Inflammatory macrophage treated with lipopolysaccharide for 1 hour (primary cell): ENCODE measurements at regions not wholly inside any gene's neighbourhood (a gene's known extent, or its start where the extent isn't known, plus 50 kb on each side); places are given as distances from the start of the nearest gene placed in this dataset.

ENCODE experiments used
- DNase-seq, 2 donors: peaks; one replicate each; pipeline ENCODE4 v3.0.0-alpha.2; 2020 to 2022

DNA sequence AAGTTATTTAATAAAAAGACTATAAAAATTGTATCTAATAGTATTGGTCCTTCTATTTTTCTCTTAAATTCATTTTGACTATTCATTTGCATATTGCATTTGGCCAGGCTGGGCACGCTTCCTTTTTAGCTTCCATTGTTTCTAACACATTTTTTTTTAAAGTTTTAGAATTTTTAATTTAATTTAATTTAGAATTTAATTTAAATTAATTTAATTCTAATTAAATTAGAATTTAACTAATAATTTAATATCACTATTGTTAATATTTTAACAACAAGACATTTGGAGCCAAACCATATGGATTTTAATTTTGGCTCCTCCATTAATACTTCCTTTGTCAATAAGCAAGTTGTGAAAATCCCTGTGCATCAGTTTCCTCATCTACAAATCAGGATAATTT is 856.9 kb upstream of the SEL1L start:
- no peak for DNase-seq

DNA sequence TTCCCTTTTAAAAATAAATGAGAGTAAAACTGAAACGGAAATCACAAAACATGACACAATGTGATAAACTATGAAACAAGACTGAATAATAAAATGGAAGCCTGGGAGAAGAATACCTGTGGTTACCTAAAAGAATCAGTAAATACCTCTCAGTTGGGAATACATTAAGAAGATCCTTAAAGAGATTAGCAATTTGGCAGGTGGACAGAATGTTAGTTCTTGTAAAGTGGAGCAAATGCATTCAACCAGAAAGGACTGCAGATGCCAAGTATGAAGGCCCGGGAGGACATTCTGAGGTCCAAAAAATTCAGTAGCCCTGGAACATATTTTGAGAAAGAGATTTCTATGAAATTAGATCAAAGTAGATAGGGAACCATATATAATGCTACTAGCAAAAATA is 861.3 kb upstream of the SEL1L start:
- no peak for DNase-seq

DNA sequence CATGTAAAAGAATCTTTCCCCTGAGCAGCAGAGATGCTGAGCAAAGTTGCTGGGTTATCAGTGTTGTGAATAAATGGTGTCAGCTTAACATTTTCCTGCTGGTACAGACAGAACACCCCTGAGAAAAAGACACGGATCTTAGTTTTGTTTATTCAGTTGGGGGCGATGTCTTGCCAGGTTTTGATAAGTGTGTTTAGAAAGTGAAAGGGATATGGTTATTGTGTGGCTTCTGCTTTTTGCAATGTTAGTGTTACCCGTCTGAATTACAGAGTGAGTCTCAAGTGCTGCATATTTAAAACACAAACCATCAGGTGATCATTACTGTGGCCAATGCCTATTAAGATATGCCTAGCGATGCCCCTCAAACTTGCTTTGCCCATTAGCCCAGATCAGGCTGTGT is 864.6 kb upstream of the SEL1L start:
- no peak for DNase-seq

DNA sequence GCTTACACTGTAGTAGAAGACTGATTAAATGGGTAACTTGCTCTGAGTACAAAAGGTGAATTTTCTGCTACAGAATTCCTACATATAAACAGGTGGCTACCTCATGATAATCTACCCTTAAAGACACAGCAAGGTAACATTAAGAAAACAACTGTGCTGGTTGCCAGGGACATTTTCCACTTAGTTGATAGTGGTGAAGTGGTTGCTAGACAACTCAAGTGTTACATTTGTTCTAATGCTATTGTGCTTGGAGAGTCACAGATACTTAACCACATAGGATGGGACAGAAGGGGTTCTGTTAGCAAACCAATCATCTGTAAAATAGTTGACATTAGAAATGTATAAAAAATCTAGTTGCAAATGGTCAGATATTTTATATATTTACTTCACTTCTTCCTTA is 870.3 kb upstream of the SEL1L start:
- no peak for DNase-seq

DNA sequence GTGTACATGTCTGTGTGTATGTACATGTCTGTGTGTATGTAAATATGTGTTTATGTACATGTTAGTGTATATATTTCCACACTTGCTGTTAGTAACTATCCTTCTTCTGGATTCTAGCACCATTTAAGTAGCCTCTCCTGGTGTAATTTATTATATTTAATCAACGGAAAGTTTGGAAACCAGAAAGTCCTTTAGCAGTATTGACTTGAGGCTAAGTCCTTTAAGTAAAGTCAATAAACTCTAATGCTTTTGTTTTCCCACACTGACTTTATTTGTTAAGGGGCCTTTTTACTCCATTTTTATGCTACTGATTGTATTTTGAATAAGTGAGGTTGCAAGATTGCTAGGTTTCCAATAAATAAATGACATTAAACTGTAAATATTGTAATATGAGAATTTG is 876.4 kb upstream of the SEL1L start:
- DNase-seq: no peak

DNA sequence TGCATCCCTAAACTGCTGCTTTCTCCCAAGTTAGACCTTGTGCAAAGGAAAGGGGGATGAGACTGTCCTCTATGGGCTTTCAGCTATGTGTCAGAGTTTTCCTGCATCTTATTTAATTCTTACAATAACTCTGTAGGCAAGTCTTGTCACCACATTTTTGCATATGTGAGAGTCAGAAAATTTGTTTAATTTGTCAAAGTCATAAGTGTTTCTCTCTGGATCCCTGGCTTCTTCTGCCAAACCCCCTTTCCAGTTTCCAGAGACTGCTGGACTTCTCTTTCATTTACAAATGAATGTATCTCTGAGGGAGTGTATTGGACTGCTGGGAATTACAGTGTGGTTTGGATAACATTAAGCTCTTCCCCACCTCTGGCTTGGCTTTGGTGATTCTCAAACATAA is 877.6 kb upstream of the SEL1L start:
- no peak for DNase-seq

DNA sequence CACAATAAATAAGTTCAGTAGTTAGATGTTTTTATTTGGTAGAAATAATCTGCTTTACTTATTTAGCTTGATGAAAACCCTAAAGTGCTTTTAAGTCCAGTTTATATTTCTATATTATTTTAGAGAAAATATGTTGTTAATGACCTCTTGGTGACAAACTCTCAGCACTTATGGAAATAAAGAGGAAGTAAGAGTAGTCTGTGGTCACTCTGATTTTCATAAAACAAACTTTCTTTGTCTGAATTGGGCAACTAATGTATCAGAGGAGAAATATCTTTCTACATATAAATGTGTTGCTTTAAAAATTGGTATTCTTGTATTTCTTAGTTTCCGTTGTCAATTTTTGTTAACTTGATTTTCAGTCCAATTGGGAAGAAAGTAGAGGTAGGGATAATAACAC is 878.9 kb upstream of the SEL1L start:
- DNase-seq: no peak

DNA sequence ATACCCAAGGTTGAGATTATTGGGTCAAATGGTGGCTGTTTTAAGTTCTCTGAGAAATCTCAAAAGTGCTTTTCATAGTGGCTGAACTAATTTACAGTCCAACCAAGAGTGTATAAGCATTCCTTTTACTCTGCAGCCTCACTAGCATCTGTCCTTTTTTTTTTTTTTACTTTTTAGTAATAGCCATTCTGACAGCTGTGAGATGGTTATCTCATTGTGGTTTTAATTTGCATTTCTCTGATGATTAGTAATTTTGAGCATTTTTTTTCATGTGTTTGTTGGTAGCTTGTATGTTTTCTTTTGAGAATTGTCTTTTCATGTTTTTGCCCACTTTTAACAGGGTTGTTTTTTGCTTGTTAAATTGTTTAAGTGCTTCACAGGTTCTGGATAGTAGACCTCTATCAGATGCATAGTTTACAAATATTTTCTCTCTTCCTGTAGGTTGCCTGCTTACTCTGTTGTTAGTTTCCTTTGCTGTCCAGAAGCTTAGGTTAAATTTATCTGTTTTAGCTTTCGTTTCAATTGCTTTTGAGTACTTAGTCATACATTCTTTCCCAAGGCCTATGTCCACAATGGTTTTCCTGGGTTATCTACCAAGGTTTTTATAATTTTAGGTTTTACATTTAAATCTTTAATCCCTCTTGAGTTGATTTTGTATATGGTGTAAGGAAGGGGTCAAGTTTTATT is 881.3 kb upstream of the SEL1L start:
- DNase-seq: no peak

DNA sequence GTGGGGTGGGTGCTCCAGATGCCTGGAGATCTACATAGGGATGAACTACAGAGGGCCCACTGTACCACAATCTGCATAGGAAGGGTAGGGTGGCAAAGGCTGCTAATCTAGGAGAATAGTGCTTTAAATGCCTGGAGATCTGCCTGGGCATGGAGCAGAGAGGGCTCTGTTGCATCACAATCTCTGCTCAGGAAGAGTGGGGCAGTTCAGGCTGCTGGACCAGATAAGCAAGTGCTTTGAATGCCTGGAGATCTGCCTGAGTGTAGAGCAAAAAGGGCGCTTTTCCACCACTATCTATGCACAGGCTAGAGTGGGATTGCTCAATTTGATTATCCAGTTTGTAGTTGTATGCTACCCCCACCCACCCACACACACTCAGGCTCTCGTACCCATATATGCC is 886.3 kb upstream of the SEL1L start:
- no peak for DNase-seq

DNA sequence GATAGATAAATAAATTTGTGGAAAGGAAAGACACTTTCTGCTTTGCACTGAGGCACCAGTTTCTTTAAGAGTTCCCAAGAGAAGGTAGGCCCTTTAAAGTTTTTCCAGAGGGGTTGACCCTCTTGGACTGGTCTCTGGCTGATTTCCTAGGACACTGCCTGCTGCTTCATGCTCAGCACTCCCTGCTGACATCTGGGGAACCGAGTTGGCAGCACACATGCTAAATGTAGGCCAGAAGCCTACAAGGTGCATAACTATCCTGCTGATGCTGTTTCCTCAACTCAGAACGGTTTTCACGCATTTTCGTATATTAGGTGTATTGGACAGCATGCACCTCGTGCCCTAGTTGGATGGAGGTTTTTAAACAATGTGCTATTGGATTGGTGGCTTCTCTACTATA is 887.2 kb upstream of the SEL1L start:
- DNase-seq: no peak

DNA sequence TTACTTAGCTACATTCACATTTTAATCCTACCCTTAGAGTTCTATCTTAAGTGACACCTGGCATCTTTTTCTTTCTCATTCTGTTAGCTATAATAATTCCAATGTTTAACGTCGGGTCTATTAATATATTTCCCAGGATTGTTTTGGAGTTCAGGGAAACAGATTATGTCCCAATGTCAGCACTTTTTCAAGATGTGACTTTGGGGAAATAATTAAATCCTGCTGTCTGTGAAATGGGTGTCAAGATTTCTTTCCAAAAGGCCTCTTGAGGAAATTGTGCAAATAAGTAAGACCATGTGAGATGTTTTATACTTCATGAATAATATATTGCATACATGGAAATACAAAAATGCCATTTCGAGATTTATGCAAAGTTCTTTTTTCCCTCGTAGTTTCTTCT is 887.6 kb upstream of the SEL1L start:
- DNase-seq: no peak

DNA sequence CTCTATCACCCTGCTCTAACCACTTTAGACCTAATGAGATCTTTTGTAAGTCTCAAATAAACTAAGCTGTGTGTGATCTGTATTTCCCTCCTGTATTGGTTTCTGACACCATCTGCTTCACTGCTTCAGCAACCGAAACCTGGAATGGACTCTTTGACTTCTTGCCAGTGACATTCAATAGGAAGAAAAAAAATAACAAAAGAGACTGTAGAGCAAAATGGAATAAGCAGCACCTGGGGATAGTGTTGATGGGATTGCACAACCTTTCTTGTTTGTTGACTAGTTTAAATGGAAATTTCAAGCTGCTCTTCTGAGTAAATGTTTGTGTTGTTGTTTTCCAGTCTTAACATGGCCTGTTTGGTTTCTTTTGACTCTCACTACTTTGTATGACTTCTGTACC is 888.6 kb upstream of the SEL1L start:
- no peak for DNase-seq

DNA sequence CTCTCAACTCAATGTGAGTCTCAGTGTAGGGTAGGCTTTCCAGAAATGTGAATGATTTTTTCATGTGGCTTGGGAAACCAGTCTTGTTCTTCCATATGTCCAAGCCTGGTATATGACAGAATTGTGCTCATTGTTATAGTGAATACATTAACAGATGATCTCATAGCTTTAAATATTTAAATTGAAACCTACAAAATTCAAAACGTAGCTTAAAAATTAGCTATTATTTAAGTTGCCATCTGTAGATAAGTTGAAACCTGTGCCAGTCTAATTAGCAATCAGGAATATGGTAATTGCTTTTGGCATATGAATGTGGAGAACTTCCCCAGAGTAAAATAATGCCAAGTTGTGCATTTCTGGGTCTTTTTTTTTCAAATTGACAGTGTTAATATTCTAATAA is 891.6 kb upstream of the SEL1L start:
- no peak for DNase-seq

DNA sequence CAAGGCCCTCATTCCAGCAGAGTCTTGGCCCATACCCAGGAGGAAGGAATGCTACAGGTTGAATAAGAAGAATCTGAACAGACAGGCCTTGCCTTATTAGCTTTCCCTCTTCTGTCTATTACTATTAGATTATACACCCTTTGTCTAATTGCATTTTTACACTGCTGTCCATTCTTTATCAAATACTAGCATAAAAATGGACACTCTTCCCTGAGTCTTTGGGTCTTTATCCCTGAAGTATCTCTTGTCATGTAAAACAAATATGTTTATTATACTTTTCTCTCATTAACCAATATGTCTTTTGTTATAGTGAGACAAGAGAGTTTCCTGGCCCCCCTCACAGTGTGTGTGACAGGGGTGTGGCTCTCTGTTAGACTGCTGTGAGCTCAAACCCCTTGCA is 897.4 kb upstream of the SEL1L start:
- no peak for DNase-seq

DNA sequence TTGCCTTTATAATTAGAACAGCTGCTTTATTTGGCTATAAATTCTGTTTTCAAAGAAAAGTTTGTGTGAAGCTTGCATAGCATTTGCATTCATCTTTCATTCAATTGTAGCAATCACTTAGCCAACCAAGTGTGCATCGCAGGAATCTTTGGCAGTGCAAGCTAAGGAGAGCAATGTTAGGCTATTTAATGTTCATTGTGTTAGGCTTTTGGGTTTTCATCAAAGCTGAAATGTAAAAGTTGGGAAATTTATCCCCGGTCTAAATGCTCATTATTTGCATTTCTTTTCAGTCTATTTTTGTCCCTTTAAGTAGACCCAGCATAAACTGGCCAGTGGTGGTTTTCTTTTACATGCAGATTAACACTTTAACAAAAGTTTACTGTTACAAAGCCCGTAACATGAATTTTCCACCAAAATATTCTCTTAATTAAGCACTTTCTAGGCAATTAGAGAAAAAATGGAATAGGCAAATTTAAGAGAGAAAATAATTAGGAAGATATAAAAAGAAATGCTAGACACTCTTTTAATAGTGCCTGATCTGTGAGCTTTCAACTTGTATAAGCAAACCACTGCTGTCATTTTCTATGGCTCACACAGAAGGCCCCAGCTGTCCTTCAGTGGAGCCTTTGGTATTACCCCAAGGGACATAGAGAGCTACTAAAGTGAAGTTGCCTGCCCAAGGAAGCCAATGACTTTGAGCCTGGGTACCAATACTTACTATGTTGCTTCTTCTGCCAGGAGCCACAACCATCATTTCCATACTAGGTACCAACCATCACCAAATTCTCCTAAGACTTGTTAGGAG is 898.9 kb upstream of the SEL1L start:
- DNase-seq: no peak

DNA sequence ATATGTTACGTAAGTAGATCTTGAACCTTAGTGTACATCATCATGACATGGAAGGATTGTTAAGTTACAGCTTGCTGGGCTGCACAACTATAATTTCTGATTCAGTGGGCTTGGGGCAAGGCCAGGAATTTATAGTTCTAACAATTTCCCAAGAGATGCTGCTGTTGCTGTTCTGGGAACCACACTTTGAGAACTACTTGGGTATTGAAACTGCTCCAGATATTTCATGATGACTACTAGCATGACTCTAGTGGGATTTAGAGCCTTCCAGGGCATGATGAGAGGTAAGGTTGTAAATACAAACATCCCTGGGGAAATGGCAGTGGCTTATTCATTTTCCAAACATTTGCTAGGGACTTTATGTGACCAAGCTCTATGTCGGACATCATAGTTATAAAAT is 904.8 kb upstream of the SEL1L start:
- no peak for DNase-seq

DNA sequence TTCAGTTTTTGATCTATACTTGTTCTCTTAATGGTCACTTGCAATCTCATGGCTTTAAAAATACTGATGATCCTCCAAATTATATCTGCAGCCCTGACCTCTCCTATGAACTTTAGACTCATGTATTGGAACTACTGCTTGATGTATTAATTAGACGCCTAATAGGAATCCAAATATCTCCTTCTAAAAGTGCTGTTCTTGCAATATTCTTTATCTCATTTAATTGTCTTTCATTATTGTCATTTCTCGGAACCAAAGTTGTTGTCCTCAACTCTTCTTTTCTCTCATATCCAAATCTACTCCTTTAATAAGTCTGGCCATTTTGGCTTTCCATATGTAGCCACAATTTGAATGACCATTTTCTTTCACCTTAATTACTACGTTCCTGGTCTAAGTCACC is 907.6 kb upstream of the SEL1L start:
- no peak for DNase-seq

DNA sequence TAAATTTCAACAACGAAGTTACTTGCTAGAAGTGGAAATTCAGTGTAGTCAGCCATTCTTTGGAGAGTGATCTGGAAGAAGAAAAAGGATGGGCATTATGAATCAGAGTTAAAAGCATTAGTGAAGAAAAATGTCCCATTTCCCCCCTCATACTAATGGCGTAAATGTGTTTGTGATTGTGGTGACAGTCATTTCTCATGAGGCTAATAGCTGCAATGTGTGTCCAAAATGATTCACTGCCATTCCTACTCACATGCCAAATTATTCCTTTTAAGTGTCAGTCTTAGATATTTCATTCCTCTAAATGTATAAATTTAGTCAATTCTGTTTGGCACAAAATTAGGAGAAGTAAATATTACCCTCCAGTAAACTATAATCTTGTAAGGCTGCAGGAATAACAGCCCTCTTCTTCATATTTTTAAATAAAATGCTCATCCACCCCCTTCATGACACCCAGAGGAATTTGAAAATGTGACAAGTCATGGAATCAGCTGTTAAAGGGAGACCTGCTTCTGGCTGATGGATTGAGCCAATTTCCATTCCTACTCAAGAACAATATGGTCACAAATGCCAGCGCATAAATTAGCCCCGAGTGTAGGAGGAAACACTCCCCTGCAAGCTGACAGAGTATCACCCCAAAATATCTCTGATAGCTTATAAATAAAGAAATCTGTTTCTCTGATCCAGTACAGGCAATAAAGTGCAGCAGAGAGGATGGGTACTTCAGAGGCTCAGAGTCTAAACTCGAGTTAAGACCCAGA is 912.3 kb upstream of the SEL1L start:
- DNase-seq: no peak

DNA sequence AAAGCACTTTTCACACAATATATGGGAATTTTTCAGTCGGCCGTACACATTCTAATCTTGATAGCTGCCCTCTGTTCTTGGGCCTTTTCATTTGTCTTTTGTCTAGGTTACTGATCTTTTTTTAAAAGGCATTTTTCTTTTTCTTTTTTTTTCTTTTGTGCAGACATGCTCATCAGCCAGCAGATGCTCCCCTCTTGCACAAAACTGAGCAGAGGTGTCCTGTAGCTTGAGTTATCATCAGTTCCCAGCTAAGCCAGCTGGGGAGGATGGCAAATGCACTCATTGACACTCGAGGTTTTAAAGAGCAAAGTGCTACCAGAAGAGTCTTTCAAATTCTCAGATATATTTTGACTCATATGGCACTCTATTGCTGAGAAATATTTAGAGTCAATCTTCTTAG is 913.9 kb upstream of the SEL1L start:
- no peak for DNase-seq

DNA sequence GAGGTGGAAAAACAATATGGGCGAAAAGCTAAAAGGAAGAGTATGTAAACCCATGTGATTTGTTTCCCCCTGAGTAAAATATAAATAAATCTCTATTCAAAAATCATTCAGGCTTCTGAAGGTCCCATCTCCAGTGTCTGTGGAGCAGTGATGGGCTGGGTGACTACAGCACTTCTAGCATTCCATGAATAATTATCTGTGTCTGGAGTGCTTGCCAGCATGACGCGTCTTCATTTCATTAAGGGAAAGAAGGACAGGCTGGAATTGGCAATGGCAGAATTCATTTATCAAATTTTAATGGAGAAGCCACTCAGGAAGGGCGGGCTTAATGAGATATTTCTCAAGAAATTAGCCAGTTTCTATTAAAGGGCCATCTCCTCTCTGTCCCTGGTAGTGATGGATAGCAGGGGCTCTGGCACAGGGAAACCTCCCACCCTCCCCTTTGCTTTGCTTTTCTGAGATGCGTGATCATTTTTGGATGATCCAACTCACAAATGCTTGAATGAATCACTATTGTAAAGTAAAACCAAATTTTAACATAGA is 916.3 kb upstream of the SEL1L start:
- no peak for DNase-seq

DNA sequence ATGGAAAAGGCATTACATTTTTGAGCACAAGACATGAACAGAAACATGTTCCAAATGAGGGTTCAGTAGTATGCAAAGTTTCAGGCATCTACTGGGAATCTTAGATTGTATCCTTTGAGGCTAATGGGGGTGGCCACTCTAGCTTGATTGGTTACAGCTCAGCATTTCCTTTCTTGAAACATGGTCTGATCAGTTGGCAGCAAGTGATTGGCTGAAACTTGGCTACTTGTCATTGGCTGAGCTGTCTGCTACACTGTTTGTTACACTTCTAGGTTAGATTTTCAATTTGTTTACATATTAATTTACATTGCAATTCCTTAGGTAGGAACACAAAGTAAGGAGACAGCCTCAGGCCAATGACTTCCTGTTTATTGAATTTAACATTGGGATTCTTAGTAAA is 918.0 kb upstream of the SEL1L start:
- no peak for DNase-seq

DNA sequence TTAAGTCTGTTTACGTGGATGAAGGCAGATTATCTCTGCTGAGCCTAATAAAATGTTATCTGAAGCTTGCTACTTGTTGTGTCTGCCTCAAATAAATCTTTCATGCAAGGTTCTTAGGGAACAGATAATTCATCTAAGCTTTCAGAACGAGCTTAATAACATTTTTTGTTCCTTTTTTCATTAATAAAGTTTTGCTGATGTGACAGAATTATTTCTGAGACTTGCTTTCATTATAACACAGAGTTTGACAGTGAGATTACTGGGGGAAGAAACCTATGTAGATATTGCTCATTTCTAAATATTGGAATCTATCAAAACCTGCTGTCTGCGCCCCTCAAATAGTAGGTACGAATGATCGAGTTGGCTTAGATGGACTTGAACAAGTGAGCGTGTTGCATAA is 948.7 kb upstream of the SEL1L start:
- DNase-seq: no peak

DNA sequence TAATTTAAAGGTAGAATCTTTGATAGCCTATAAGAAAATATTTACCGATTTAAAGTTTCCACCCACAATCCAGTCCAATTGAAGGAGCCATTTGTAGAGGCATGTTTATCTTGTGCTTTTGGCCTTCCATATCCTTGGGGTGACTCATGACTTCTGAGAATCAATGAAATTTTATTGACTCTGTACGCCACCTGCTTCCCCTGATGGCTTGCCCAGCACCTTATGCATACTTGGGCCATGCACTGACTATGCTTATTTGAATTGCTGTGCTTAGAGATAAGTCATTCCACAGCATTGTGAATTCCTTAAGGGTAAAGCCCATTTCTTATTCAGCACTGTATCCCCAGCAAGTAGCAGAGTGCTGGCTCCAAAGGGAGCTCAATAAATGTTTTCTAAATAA is 954.8 kb upstream of the SEL1L start:
- DNase-seq: no peak

DNA sequence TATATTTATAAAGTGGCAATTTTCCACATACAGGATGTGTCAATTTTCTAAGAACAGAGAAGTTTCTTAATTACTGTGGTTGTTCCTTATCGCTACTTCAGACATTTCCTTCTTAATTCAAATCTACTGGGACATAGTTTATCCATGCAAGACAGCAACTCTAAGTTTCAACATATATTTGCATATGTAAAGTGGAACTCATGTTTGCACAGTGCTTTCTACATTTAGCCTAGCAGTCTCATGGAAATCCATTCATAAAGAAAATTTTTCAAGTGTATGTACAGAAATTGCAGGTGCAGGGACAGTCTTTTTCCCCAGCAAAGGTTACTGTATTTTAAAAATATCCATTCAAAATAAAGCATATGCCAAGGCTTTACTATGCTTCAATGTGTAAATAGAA is 956.7 kb upstream of the SEL1L start:
- no peak for DNase-seq
